ENCODE measurements at regions not wholly inside any gene's neighbourhood (a gene's known extent, or its start where the extent isn't known, plus 50 kb on each side); places are given as distances from the start of the nearest gene placed in this dataset.

DNA sequence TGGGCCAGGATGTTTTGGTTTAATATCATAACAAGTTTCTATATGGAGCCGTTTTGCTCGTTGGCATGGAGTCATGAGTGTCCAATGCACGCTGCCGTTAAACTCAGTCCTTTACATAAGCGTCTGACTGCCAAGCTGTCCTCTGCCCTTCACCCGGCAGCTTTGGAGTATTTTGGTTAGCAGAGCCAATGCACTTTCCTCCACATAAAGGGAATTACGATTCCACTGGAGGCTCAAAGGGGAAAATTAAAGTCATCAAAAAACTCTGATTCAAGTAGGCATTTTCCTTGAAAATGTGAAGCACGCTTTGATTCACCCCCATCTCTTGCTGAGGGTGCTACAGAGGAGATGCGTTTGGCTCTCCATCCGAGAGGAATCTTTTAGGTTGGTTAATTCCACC is 144.4 kb upstream of the ARGLU1 start:
- H3K27ac ChIP-seq (ENCODE audit: low read depth, low read length) = no peak overlapping the region
- no peak for DNase-seq
- no peak overlapping the region for H3K27ac Mint-ChIP-seq

GRCh38 chr13:106710266-106710665 is 142.3 kb upstream of the ARGLU1 start:
- H3K27ac Mint-ChIP-seq = no peak overlapping the region
- H3K4me1 Mint-ChIP-seq = no peaks in the 10 kb centered on the region
- Histone ChIP-seq H3K4me3 (ENCODE audit: low read length in 2 of 2) (no peak overlapping the region), H3K27me3 (ENCODE audit: insufficient read depth, low read length) (no peaks in the 10 kb centered on the region), H3K27ac (ENCODE audit: low read depth, low read length) (no peak overlapping the region), H3K4me1 (ENCODE audit: insufficient read depth, low read length) (no peaks in the 10 kb centered on the region), H3K36me3 (ENCODE audit: insufficient read depth, low read length) (no peaks in the 10 kb centered on the region), H3K9me3 (ENCODE audit: control insufficient read depth in 1 of 2, low read length in 2 of 2) (no peaks in the 10 kb centered on the region)
- H3K27me3 Mint-ChIP-seq = peaks cover 0 to 4% of the 10 kb centered on the region in 2 donors
- no peak overlapping the region for H3K4me3 Mint-ChIP-seq
- ChIA-PET CTCF (ENCODE audit: partially characterized antibody) (no interaction called here), POLR2A (ENCODE audit: partially characterized antibody) (no interaction called here)
- no peak for DNase-seq
- intact Hi-C loops (cut with micrococcal nuclease) = no loop called here
- H3K36me3 Mint-ChIP-seq = no peaks in the 10 kb centered on the region
- H3K9me3 Mint-ChIP-seq = peaks cover 0 to under 1% (median 0%) of the 10 kb centered on the region in 8 donors

More for the DNA sequence above, 144.4 kb upstream of the ARGLU1 start:
- ChIA-PET POLR2A (ENCODE audit: partially characterized antibody) (no interaction called here), CTCF (ENCODE audit: partially characterized antibody) (no interaction called here)
- Histone ChIP-seq H3K9me3 (ENCODE audit: control insufficient read depth in 1 of 2, low read length in 2 of 2) (no peaks in the 10 kb centered on the region), H3K36me3 (ENCODE audit: insufficient read depth, low read length) (no peaks in the 10 kb centered on the region), H3K27me3 (ENCODE audit: insufficient read depth, low read length) (no peaks in the 10 kb centered on the region), H3K4me1 (ENCODE audit: insufficient read depth, low read length) (no peaks in the 10 kb centered on the region), H3K4me3 (ENCODE audit: low read length in 2 of 2) (no peak overlapping the region)
- no peak overlapping the region for H3K4me3 Mint-ChIP-seq
- no peaks in the 10 kb centered on the region for H3K4me1 Mint-ChIP-seq
- H3K36me3 Mint-ChIP-seq = no peaks in the 10 kb centered on the region
- intact Hi-C loops (cut with micrococcal nuclease) = no loop called here
- peaks cover 0 to 2% of the 10 kb centered on the region in 2 donors for H3K27me3 Mint-ChIP-seq
- H3K9me3 Mint-ChIP-seq = peaks cover 0 to 4% (median 2%) of the 10 kb centered on the region in 8 donors

- no peaks in the 10 kb centered on the region for H3K27me3 ChIP-seq (ENCODE audit: insufficient read depth, low read length)
- Mint-ChIP-seq H3K36me3 (no peaks in the 10 kb centered on the region), H3K4me3 (no peak overlapping the region), H3K4me1 (no peaks in the 10 kb centered on the region), H3K9me3 (no peaks in the 10 kb centered on the region), H3K27ac (no peak overlapping the region), H3K27me3 (peaks cover 0 to 6% of the 10 kb centered on the region in 2 donors)
- no peaks in the 10 kb centered on the region for H3K36me3 ChIP-seq (ENCODE audit: insufficient read depth, low read length)
- intact Hi-C loops (cut with micrococcal nuclease) = no loop called here
- H3K27ac ChIP-seq (ENCODE audit: low read depth, low read length) = no peak overlapping the region
- H3K4me3 ChIP-seq (ENCODE audit: low read length in 2 of 2) = no peak overlapping the region
- H3K9me3 ChIP-seq (ENCODE audit: control insufficient read depth in 1 of 2, low read length in 2 of 2) = no peaks in the 10 kb centered on the region
- no peaks in the 10 kb centered on the region for H3K4me1 ChIP-seq (ENCODE audit: insufficient read depth, low read length)
- POLR2A ChIA-PET (ENCODE audit: partially characterized antibody) = no interaction called here
- no peak for DNase-seq
- CTCF ChIA-PET (ENCODE audit: partially characterized antibody) = no interaction called here
Measured at GRCh38 chr13:106709522-106709921, 141.6 kb upstream of the ARGLU1 start.

- intact Hi-C loops (cut with micrococcal nuclease) = no loop called here
Measured at GRCh38 chr13:106702505-106702904, 134.6 kb upstream of the ARGLU1 start.

GRCh38 chr13:106701771-106702341 is 133.9 kb upstream of the ARGLU1 start:
- Histone ChIP-seq H3K36me3 (ENCODE audit: insufficient read depth, low read length) (no peaks in the 10 kb centered on the region), H3K4me1 (ENCODE audit: insufficient read depth, low read length) (no peaks in the 10 kb centered on the region), H3K27ac (ENCODE audit: low read depth, low read length) (no peak overlapping the region), H3K9me3 (ENCODE audit: control insufficient read depth in 1 of 2, low read length in 2 of 2) (no peaks in the 10 kb centered on the region), H3K27me3 (ENCODE audit: insufficient read depth, low read length) (no peaks in the 10 kb centered on the region), H3K4me3 (ENCODE audit: low read length in 2 of 2) (no peak overlapping the region)
- no peak overlapping the region for H3K4me3 Mint-ChIP-seq
- CTCF ChIA-PET (ENCODE audit: partially characterized antibody) = no interaction called here
- POLR2A ChIA-PET (ENCODE audit: partially characterized antibody) = no interaction called here
- intact Hi-C loops (cut with micrococcal nuclease) = no loop called here
- H3K9me3 Mint-ChIP-seq = peaks cover 0 to 6% (median 0%) of the 10 kb centered on the region in 8 donors
- no peak overlapping the region for H3K27ac Mint-ChIP-seq
- DNase-seq = no peak
- no peaks in the 10 kb centered on the region for H3K36me3 Mint-ChIP-seq
- peaks cover 0 to 10% of the 10 kb centered on the region in 2 donors for H3K27me3 Mint-ChIP-seq
- H3K4me1 Mint-ChIP-seq = no peaks in the 10 kb centered on the region

More at GRCh38 chr13:106702505-106702904, 134.6 kb upstream of the ARGLU1 start:
- no peak overlapping the region for H3K4me3 Mint-ChIP-seq
- peaks cover 0 to 10% of the 10 kb centered on the region in 2 donors for H3K27me3 Mint-ChIP-seq
- Histone ChIP-seq H3K9me3 (ENCODE audit: control insufficient read depth in 1 of 2, low read length in 2 of 2) (no peaks in the 10 kb centered on the region), H3K36me3 (ENCODE audit: insufficient read depth, low read length) (no peaks in the 10 kb centered on the region), H3K4me3 (ENCODE audit: low read length in 2 of 2) (no peak overlapping the region), H3K4me1 (ENCODE audit: insufficient read depth, low read length) (no peaks in the 10 kb centered on the region), H3K27me3 (ENCODE audit: insufficient read depth, low read length) (no peaks in the 10 kb centered on the region), H3K27ac (ENCODE audit: low read depth, low read length) (no peak overlapping the region)
- H3K36me3 Mint-ChIP-seq = no peaks in the 10 kb centered on the region
- no peak overlapping the region for H3K27ac Mint-ChIP-seq
- no peaks in the 10 kb centered on the region for H3K4me1 Mint-ChIP-seq
- H3K9me3 Mint-ChIP-seq = peaks cover 0 to 6% (median 0%) of the 10 kb centered on the region in 8 donors
- no peak for DNase-seq
- ChIA-PET CTCF (ENCODE audit: partially characterized antibody) (no interaction called here), POLR2A (ENCODE audit: partially characterized antibody) (no interaction called here)

DNA sequence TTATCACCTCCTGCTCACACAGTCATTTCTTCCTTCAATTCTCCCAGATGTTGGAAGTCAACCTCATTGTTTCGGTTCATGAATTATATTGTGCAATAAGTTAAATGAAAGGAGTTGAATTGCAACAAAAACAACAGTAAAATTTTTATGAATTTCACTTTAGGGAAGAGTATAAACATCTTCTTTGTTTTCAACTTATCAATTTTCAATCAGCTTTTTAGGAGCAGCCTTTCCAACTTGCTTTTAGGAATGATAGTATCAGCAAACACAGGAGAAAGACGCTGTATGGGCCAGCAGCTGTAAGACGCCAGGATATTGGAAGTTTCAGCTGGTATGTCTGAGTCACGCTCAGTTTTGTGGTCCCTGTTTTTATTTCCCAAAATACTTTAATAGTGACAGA is 132.5 kb upstream of the ARGLU1 start:
- CTCF ChIA-PET (ENCODE audit: partially characterized antibody) = interaction anchor here (0.7 kb wide), 1 partner anchor 678 kb away, joined by 3 read pairs; no protein-coding TSS in a partner anchor
- no peak overlapping the region for H3K4me3 ChIP-seq (ENCODE audit: low read length in 2 of 2)
- Mint-ChIP-seq H3K36me3 (no peaks in the 10 kb centered on the region), H3K27ac (no peak overlapping the region), H3K9me3 (peaks cover 0 to 6% (median 0%) of the 10 kb centered on the region in 8 donors), H3K4me3 (no peak overlapping the region), H3K4me1 (peaks cover 0 to 6% (median 0%) of the 10 kb centered on the region in 4 donors), H3K27me3 (peaks cover 0 to 8% of the 10 kb centered on the region in 2 donors)
- no peak overlapping the region for H3K27ac ChIP-seq (ENCODE audit: low read depth, low read length)
- no peaks in the 10 kb centered on the region for H3K9me3 ChIP-seq (ENCODE audit: control insufficient read depth in 1 of 2, low read length in 2 of 2)
- H3K4me1 ChIP-seq (ENCODE audit: insufficient read depth, low read length) = no peaks in the 10 kb centered on the region
- DNase-seq = no peak
- no peaks in the 10 kb centered on the region for H3K27me3 ChIP-seq (ENCODE audit: insufficient read depth, low read length)
- no peaks in the 10 kb centered on the region for H3K36me3 ChIP-seq (ENCODE audit: insufficient read depth, low read length)
- intact Hi-C loops (cut with micrococcal nuclease) = no loop called here
- POLR2A ChIA-PET (ENCODE audit: partially characterized antibody) = no interaction called here

GRCh38 chr13:106700007-106700406 is 132.1 kb upstream of the ARGLU1 start:
- DNase-seq = no peak
- no peak overlapping the region for H3K4me3 ChIP-seq (ENCODE audit: low read length in 2 of 2)
- no peaks in the 10 kb centered on the region for H3K36me3 ChIP-seq (ENCODE audit: insufficient read depth, low read length)
- peaks cover 0 to 6% (median 0%) of the 10 kb centered on the region in 4 donors for H3K4me1 Mint-ChIP-seq
- H3K27ac ChIP-seq (ENCODE audit: low read depth, low read length) = no peak overlapping the region
- no peaks in the 10 kb centered on the region for H3K27me3 ChIP-seq (ENCODE audit: insufficient read depth, low read length)
- H3K9me3 Mint-ChIP-seq = peaks cover 0 to 6% (median 0%) of the 10 kb centered on the region in 8 donors
- no peaks in the 10 kb centered on the region for H3K9me3 ChIP-seq (ENCODE audit: control insufficient read depth in 1 of 2, low read length in 2 of 2)
- no peaks in the 10 kb centered on the region for H3K4me1 ChIP-seq (ENCODE audit: insufficient read depth, low read length)
- intact Hi-C loops (cut with micrococcal nuclease) = no loop called here
- H3K4me3 Mint-ChIP-seq = no peak overlapping the region
- CTCF ChIA-PET (ENCODE audit: partially characterized antibody) = no interaction called here
- no peaks in the 10 kb centered on the region for H3K36me3 Mint-ChIP-seq
- H3K27me3 Mint-ChIP-seq = peaks cover 0 to 8% of the 10 kb centered on the region in 2 donors
- H3K27ac Mint-ChIP-seq = peak overlapping the region in 1 of 7 donors; percentile 5
- POLR2A ChIA-PET (ENCODE audit: partially characterized antibody) = no interaction called here

Data from CD4-positive, alpha-beta memory T cell (primary cell).